ENCODE measurements at regions not wholly inside any gene's neighbourhood (a gene's known extent, or its start where the extent isn't known, plus 50 kb on each side); places are given as distances from the start of the nearest gene placed in this dataset.

DNA sequence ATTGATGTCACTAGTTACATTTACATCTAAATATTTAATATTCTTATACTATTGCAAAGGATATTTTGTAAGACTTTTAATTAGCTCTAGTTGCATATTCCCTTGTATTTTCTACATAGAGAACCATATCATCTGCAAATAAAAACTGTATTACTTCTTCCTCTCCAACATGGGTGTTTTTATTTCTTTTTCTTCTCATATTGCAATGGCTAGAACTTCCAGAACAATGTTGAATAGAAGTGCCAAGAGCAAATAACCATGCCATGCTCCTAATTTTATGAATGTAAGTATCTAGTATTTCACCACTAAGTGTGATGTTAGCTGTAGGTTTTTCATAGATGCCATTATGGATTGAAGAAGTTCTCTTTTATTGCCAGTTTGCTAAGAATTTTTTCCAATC is 321.8 kb upstream of the NCAM1 start:
- H3K56ac ChIP-seq (replicated peaks; ENCODE audit: insufficient read length, low read depth, low read length): no peak overlapping the region
- H2BK120ac ChIP-seq (replicated peaks; ENCODE audit: low read depth, low read length): no peak overlapping the region
- no peak overlapping the region for H2AFZ ChIP-seq (ENCODE audit: low read length)
- H3K79me2 ChIP-seq (ENCODE audit: control insufficient read depth in 1 of 2, insufficient read depth in 2 of 2, low read length in 2 of 2): no peaks in the 10 kb centered on the region
- ChIA-PET CTCF (ENCODE audit: partially characterized antibody) (no interaction called here), POLR2A (ENCODE audit: partially characterized antibody) (no interaction called here)
- H3K23me2 ChIP-seq (ENCODE audit: low read depth, low read length): no peaks in the 10 kb centered on the region
- no peak overlapping the region for H3K4me2 ChIP-seq (ENCODE audit: insufficient read depth in 1 of 2, low read depth in 2 of 2, low read length in 2 of 2)
- H2BK5ac ChIP-seq (ENCODE audit: low read depth, low read length): no peak overlapping the region
- H4K91ac ChIP-seq (replicated peaks; ENCODE audit: insufficient read length, low read length): no peak overlapping the region
- 0 out of 2 replicates have a peak, but pooled peaks have one; percentile 43 for TF ChIP-seq KDM1A (IDR thresholded peaks at IDR 0.05; ENCODE audit: borderline replicate concordance, low read length)
- no peak for TF ChIP-seq YY1 (IDR thresholded peaks at IDR 0.05; ENCODE audit: low read depth, low read length)
- no peak for TF ChIP-seq RBBP5 (IDR thresholded peaks at IDR 0.05; ENCODE audit: borderline replicate concordance, low read depth, low read length)
- H3K36me3 ChIP-seq (ENCODE audit: control insufficient read depth in 2 of 4, insufficient read depth in 4 of 4, low read length in 3 of 4): no peaks in the 10 kb centered on the region
- H2AK5ac ChIP-seq (ENCODE audit: low read depth, low read length): no peak overlapping the region
- peaks cover 0 to 6% (median 5%) of the 10 kb centered on the region in 4 experiments; a peak in 2 of 7 replicates for H3K4me1 ChIP-seq (replicated peaks in 1 of 4; ENCODE audit: control insufficient read depth in 3 of 4, insufficient read depth in 4 of 4, low read length in 3 of 4)
- no peak overlapping the region for H4K8ac ChIP-seq (ENCODE audit: extremely low read depth, insufficient read depth, low read length)
- no peak overlapping the region for H3K23ac ChIP-seq (ENCODE audit: insufficient read length)
- H3K27me3 ChIP-seq (replicated peaks in 1 of 4; ENCODE audit: control insufficient read depth in 3 of 4, extremely low read depth in 1 of 4, insufficient read depth in 3 of 4, low read length in 3 of 4): no peaks in the 10 kb centered on the region
- H2BK15ac ChIP-seq (ENCODE audit: low read length): no peak overlapping the region
- DNase-seq (ENCODE audit: low read depth in 1 of 2, low spot score in 2 of 2) (no peak), FAIRE-seq (no peak)
- H3K27ac ChIP-seq (ENCODE audit: low read depth, low read length): no peak overlapping the region
- no peaks in the 10 kb centered on the region for H3K79me1 ChIP-seq (ENCODE audit: low read depth, low read length)
- H3K4me3 ChIP-seq (ENCODE audit: extremely low read depth in 1 of 4, insufficient read depth in 2 of 4, low read depth in 3 of 4, low read length in 4 of 4): no peak overlapping the region
- no peak overlapping the region for H3K4ac ChIP-seq (replicated peaks; ENCODE audit: insufficient read length, low read depth, low read length)
- no peak overlapping the region for H2BK20ac ChIP-seq (ENCODE audit: low read length)
- peaks cover 0 to 14% of the 10 kb centered on the region in 2 experiments; a peak in 2 of 4 replicates for H3K9me3 ChIP-seq (ENCODE audit: insufficient read depth in 2 of 2, low read depth in 1 of 2, low read length in 1 of 2)
- no peak overlapping the region for H2BK12ac ChIP-seq (ENCODE audit: low read depth, low read length)
- no peak overlapping the region for H3K14ac ChIP-seq (ENCODE audit: insufficient read length)
- no peak overlapping the region for H4K5ac ChIP-seq (ENCODE audit: insufficient read length, low read depth, low read length)
- no peak overlapping the region for H3K18ac ChIP-seq (ENCODE audit: extremely low read depth, low read length)
- H3K9ac ChIP-seq (replicated peaks in 1 of 4; ENCODE audit: extremely low read depth in 1 of 4, low read depth in 3 of 4, low read length in 3 of 4): no peak overlapping the region
- H4K20me1 ChIP-seq (replicated peaks in 1 of 2; ENCODE audit: control insufficient read depth in 1 of 2, insufficient read depth in 2 of 2, low read length in 2 of 2): no peaks in the 10 kb centered on the region

Data from H1 (cell line).